ENCODE measurements at regions not wholly inside any gene's neighbourhood (a gene's known extent, or its start where the extent isn't known, plus 50 kb on each side); places are given as distances from the start of the nearest gene placed in this dataset.

- Histone ChIP-seq H3K36me3 (ENCODE audit: insufficient read depth, low read length) (no peaks in the 10 kb centered on the region), H3K4me3 (ENCODE audit: low read depth in 1 of 2, low read length in 2 of 2) (no peak overlapping the region), H3K27ac (ENCODE audit: low read length) (no peak overlapping the region), H3K4me1 (ENCODE audit: insufficient read depth, low read length) (no peaks in the 10 kb centered on the region), H3K9ac (ENCODE audit: low read depth, low read length) (no peak overlapping the region), H2AFZ (ENCODE audit: low read depth, low read length) (no peak overlapping the region), H3K4me2 (ENCODE audit: insufficient read depth, low read length) (no peak overlapping the region), H3K79me2 (ENCODE audit: insufficient read depth, low read length) (no peaks in the 10 kb centered on the region), H3K27me3 (ENCODE audit: insufficient read depth, low read length, poor library complexity) (no peaks in the 10 kb centered on the region), H4K20me1 (ENCODE audit: insufficient read depth, low read length) (no peaks in the 10 kb centered on the region), H3K9me3 (ENCODE audit: insufficient read depth, low read length, severe bottlenecking) (no peaks in the 10 kb centered on the region)
- TF ChIP-seq EZH2 (IDR thresholded peaks at IDR 0.05; ENCODE audit: borderline replicate concordance, low read depth, low read length, severe bottlenecking) = no peak
- TF ChIP-seq CTCF (IDR thresholded peaks at IDR 0.05; ENCODE audit: borderline replicate concordance, extremely low read depth, low read length, poor library complexity, severe bottlenecking) = no peak
- ATAC-seq (ENCODE audit: insufficient read depth, low read depth) (no peak), DNase-seq (no peak)
These were observed 119.2 kb downstream of the TM2D1 start for GRCh38 chr1:61605607-61606321.

GRCh38 chr1:61604684-61605083, 120.3 kb downstream of the TM2D1 start:
- no peak for DNase-seq
- H2AFZ ChIP-seq (ENCODE audit: low read depth, low read length) = no peak overlapping the region
- H3K4me3 ChIP-seq (ENCODE audit: low read depth in 1 of 2, low read length in 2 of 2) = no peak overlapping the region
- no peaks in the 10 kb centered on the region for H3K36me3 ChIP-seq (ENCODE audit: insufficient read depth, low read length)
- no peak overlapping the region for H3K9ac ChIP-seq (ENCODE audit: low read depth, low read length)
- ATAC-seq (ENCODE audit: insufficient read depth, low read depth) = no peak
- H3K4me1 ChIP-seq (ENCODE audit: insufficient read depth, low read length) = no peaks in the 10 kb centered on the region
- no peak overlapping the region for H3K27ac ChIP-seq (ENCODE audit: low read length)
- H3K79me2 ChIP-seq (ENCODE audit: insufficient read depth, low read length) = no peaks in the 10 kb centered on the region
- no peak overlapping the region for H3K4me2 ChIP-seq (ENCODE audit: insufficient read depth, low read length)
- TF ChIP-seq CTCF (IDR thresholded peaks at IDR 0.05; ENCODE audit: borderline replicate concordance, extremely low read depth, low read length, poor library complexity, severe bottlenecking) (no peak), EZH2 (IDR thresholded peaks at IDR 0.05; ENCODE audit: borderline replicate concordance, low read depth, low read length, severe bottlenecking) (no peak)
- H3K27me3 ChIP-seq (ENCODE audit: insufficient read depth, low read length, poor library complexity) = no peaks in the 10 kb centered on the region
- no peaks in the 10 kb centered on the region for H4K20me1 ChIP-seq (ENCODE audit: insufficient read depth, low read length)
- no peaks in the 10 kb centered on the region for H3K9me3 ChIP-seq (ENCODE audit: insufficient read depth, low read length, severe bottlenecking)

- no peak overlapping the region for H3K9ac ChIP-seq (ENCODE audit: low read depth, low read length)
- H3K36me3 ChIP-seq (ENCODE audit: insufficient read depth, low read length) = no peaks in the 10 kb centered on the region
- H3K4me1 ChIP-seq (ENCODE audit: insufficient read depth, low read length) = no peaks in the 10 kb centered on the region
- no peak overlapping the region for H3K27ac ChIP-seq (ENCODE audit: low read length)
- no peak overlapping the region for H2AFZ ChIP-seq (ENCODE audit: low read depth, low read length)
- ATAC-seq (ENCODE audit: insufficient read depth, low read depth) = no peak
- no peaks in the 10 kb centered on the region for H4K20me1 ChIP-seq (ENCODE audit: insufficient read depth, low read length)
- no peaks in the 10 kb centered on the region for H3K79me2 ChIP-seq (ENCODE audit: insufficient read depth, low read length)
- no peaks in the 10 kb centered on the region for H3K9me3 ChIP-seq (ENCODE audit: insufficient read depth, low read length, severe bottlenecking)
- H3K4me2 ChIP-seq (ENCODE audit: insufficient read depth, low read length) = no peak overlapping the region
- no peaks in the 10 kb centered on the region for H3K27me3 ChIP-seq (ENCODE audit: insufficient read depth, low read length, poor library complexity)
- DNase-seq = no peak
- H3K4me3 ChIP-seq (ENCODE audit: low read depth in 1 of 2, low read length in 2 of 2) = no peak overlapping the region
- TF ChIP-seq CTCF (IDR thresholded peaks at IDR 0.05; ENCODE audit: borderline replicate concordance, extremely low read depth, low read length, poor library complexity, severe bottlenecking) (no peak), EZH2 (IDR thresholded peaks at IDR 0.05; ENCODE audit: borderline replicate concordance, low read depth, low read length, severe bottlenecking) (no peak)
These were observed 120.7 kb downstream of the TM2D1 start for GRCh38 chr1:61604261-61604660.

All from DND-41 (cell line).